WTC11 (cell line): ENCODE measurements at regions not wholly inside any gene's neighbourhood (a gene's known extent, or its start where the extent isn't known, plus 50 kb on each side); places are given as distances from the start of the nearest gene placed in this dataset.

Source experiments
- TF ChIP-seq, protein P1 (sequence below): fragments of 200-600 bp; IDR thresholded peaks from 2 replicates; pipeline ENCODE4 v1.8.0; 2022; ENCODE audit warnings: antibody characterized with exemption
- TF ChIP-seq, protein P2 (sequence below): sonication (generic); formaldehyde crosslinking; conservative IDR thresholded peaks from 2 replicates; pipeline ENCODE4 v1.8.1; 2022; ENCODE audit warnings: mild to moderate bottlenecking, missing genetic modification reagents

DNA sequence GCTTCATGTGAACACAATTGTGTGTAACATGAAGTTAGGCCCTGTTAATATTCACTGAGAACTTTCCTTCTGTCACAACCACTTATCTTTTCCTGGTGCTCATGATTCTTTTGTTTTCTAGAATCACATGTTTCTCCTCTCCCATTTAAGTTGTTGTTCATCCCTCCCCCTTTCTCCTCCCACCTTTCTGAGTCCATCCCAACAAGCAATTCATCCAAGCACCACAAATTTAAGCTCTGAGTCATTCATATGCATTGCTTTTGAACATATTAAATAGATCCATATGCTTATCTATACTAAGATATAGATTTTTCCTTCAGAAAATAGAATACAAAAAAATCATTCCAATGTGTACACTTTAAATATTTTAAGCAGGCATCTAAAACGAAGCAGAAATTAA is 75.2 kb upstream of the NFIB start:
- TF ChIP-seq, protein P1, sequence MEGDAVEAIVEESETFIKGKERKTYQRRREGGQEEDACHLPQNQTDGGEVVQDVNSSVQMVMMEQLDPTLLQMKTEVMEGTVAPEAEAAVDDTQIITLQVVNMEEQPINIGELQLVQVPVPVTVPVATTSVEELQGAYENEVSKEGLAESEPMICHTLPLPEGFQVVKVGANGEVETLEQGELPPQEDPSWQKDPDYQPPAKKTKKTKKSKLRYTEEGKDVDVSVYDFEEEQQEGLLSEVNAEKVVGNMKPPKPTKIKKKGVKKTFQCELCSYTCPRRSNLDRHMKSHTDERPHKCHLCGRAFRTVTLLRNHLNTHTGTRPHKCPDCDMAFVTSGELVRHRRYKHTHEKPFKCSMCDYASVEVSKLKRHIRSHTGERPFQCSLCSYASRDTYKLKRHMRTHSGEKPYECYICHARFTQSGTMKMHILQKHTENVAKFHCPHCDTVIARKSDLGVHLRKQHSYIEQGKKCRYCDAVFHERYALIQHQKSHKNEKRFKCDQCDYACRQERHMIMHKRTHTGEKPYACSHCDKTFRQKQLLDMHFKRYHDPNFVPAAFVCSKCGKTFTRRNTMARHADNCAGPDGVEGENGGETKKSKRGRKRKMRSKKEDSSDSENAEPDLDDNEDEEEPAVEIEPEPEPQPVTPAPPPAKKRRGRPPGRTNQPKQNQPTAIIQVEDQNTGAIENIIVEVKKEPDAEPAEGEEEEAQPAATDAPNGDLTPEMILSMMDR, result no peak
- TF ChIP-seq, protein P2, sequence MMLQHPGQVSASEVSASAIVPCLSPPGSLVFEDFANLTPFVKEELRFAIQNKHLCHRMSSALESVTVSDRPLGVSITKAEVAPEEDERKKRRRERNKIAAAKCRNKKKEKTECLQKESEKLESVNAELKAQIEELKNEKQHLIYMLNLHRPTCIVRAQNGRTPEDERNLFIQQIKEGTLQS (CRISPR knock-in tag), result no peak
